ENCODE measurements at regions not wholly inside any gene's neighbourhood (a gene's known extent, or its start where the extent isn't known, plus 50 kb on each side); places are given as distances from the start of the nearest gene placed in this dataset.

DNA sequence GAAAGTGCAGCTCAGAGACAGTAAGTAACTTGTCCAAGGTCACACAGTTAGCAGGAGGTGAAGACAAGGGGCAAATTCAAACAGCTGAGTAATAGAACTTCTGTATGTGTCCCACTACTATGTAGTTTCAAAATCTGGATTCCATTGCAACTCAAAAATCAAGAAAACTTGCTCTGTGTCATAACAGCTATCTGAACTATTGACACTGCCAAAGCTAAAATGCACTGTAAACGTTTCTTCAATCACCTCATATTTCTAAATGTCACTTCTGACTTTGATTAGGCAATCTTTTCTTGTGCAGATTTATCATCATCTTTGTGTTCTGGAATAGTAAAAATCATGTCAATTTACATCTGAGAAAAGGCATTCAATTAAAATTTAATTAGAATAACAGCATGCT is 957.6 kb downstream of the MRPL39 start:
- WGBS, 2 donors: 12 to 17% methylated on average over 1 of the region's 1 CpG
- intact Hi-C loops (cut with DNase I; ENCODE audit: low total_unique reads): no loop called here
- TF ChIP-seq POLR2A (IDR thresholded peaks at IDR 0.05): no peak
- TF ChIP-seq, protein P1, sequence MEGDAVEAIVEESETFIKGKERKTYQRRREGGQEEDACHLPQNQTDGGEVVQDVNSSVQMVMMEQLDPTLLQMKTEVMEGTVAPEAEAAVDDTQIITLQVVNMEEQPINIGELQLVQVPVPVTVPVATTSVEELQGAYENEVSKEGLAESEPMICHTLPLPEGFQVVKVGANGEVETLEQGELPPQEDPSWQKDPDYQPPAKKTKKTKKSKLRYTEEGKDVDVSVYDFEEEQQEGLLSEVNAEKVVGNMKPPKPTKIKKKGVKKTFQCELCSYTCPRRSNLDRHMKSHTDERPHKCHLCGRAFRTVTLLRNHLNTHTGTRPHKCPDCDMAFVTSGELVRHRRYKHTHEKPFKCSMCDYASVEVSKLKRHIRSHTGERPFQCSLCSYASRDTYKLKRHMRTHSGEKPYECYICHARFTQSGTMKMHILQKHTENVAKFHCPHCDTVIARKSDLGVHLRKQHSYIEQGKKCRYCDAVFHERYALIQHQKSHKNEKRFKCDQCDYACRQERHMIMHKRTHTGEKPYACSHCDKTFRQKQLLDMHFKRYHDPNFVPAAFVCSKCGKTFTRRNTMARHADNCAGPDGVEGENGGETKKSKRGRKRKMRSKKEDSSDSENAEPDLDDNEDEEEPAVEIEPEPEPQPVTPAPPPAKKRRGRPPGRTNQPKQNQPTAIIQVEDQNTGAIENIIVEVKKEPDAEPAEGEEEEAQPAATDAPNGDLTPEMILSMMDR (IDR thresholded peaks at IDR 0.05): no peak
- no peak overlapping the region for H3K4me3 ChIP-seq (ENCODE audit: low read depth, poor library complexity, severe bottlenecking)
- DNase-seq (ENCODE audit: low spot score in 2 of 2): no peak

DNA sequence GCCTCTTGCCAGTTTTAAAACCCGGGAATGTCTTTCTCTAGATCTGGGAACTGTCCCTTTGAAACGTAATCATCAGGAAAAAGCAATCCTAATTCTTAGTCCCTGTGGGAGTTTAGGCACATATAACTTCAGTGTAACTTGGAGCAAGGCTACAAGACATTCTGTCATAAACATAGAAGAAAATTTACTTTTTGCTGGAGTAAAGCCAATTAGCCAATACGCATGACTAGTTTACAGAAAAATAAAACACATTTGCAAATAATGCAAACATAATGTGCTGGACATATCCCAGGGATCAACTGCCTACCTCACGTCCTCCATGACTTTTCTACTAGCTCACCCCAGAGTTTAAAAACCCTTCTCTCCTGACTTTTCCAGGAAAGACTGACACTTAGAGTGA is 970.6 kb downstream of the MRPL39 start:
- intact Hi-C loops (cut with DNase I; ENCODE audit: low total_unique reads): no loop called here
- WGBS, 2 donors: 43 to 45% methylated on average over 4 of the region's 4 CpGs
- TF ChIP-seq POLR2A (IDR thresholded peaks at IDR 0.05): no peak
- TF ChIP-seq, protein P1 (IDR thresholded peaks at IDR 0.05): no peak
- DNase-seq (ENCODE audit: low spot score in 2 of 2): no peak
- H3K4me3 ChIP-seq (ENCODE audit: low read depth, poor library complexity, severe bottlenecking): no peak overlapping the region

DNA sequence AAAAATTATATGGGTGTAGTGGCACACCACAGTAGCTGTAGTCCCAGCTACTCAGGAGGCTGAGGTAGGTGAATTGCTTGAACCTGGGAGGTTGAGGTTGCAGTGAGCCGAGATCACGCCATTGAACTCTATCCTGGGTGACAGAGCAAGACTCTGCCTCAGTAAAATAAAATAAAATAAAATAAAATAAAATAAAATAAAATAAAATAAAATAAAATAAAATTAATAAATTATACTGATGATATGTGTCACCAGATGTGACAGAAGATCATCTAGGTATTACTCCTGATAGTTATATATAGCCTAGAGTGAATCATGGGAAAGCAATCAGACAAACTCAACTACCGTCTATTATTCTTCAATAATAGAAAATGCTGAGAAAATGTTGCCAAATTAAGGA is 972.5 kb downstream of the MRPL39 start:
- intact Hi-C loops (cut with DNase I; ENCODE audit: low total_unique reads): no loop called here
- no peak overlapping the region for H3K4me3 ChIP-seq (ENCODE audit: low read depth, poor library complexity, severe bottlenecking)
- no peak for DNase-seq (ENCODE audit: low spot score in 2 of 2)
- WGBS, 2 donors: 88 to 94% methylated on average over 3 of the region's 3 CpGs
- no peak for TF ChIP-seq POLR2A (IDR thresholded peaks at IDR 0.05)
- TF ChIP-seq, protein P1 (IDR thresholded peaks at IDR 0.05): no peak

GRCh38 chr21:24628536-24628935 is 978.7 kb downstream of the MRPL39 start:
- DNase-seq (ENCODE audit: low spot score in 2 of 2): no peak
- no peak for TF ChIP-seq POLR2A (IDR thresholded peaks at IDR 0.05)
- TF ChIP-seq, protein P1 (IDR thresholded peaks at IDR 0.05): no peak
- 46 to 52% methylated on average over 1 of the region's 1 CpG for WGBS, 2 donors
- no peak overlapping the region for H3K4me3 ChIP-seq (ENCODE audit: low read depth, poor library complexity, severe bottlenecking)
- intact Hi-C loops (cut with DNase I; ENCODE audit: low total_unique reads): no loop called here

- H3K4me3 ChIP-seq (ENCODE audit: low read depth, poor library complexity, severe bottlenecking): no peak overlapping the region
- intact Hi-C loops (cut with DNase I; ENCODE audit: low total_unique reads): no loop called here
- TF ChIP-seq POLR2A (IDR thresholded peaks at IDR 0.05): no peak
- TF ChIP-seq, protein P1 (IDR thresholded peaks at IDR 0.05): no peak
- DNase-seq (ENCODE audit: low spot score in 2 of 2): no peak
Observed at GRCh38 chr21:24628046-24628445, 979.2 kb downstream of the MRPL39 start.

GRCh38 chr21:24617819-24618218 is 989.5 kb downstream of the MRPL39 start:
- DNase-seq (ENCODE audit: low spot score in 2 of 2): no peak
- TF ChIP-seq, protein P1 (IDR thresholded peaks at IDR 0.05): no peak
- no peak for TF ChIP-seq POLR2A (IDR thresholded peaks at IDR 0.05)
- no peak overlapping the region for H3K4me3 ChIP-seq (ENCODE audit: low read depth, poor library complexity, severe bottlenecking)
- 63% methylated on average over 2 of the region's 2 CpGs for WGBS, 2 donors
- intact Hi-C loops (cut with DNase I; ENCODE audit: low total_unique reads): no loop called here

All from lower leg skin (tissue), 4 donors.